ENCODE measurements at regions not wholly inside any gene's neighbourhood (a gene's known extent, or its start where the extent isn't known, plus 50 kb on each side); places are given as distances from the start of the nearest gene placed in this dataset.

DNA sequence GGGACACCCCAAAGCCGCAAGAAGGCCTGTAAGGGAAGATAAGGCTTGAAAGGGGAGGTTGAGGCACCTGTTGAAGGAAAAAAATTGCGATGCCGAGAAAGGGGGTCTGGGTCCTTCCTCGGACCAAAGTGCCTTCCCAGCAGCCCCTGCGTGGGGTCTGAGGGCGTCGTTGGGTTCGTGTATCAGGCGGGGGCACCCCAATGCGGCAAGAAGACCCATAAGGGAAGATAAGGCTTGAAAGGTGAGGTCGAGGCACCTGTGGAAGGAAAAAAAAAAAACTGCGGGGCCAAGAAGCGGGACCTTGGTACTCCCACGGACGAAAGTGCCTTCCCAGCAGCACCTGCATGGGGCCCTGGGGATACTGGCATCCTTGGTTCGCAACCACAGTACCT lies 277.5 kb downstream of the ALG10 start:
- no peak for TF ChIP-seq EP300 (IDR thresholded peaks at IDR 0.05)
- TF ChIP-seq, protein P1, sequence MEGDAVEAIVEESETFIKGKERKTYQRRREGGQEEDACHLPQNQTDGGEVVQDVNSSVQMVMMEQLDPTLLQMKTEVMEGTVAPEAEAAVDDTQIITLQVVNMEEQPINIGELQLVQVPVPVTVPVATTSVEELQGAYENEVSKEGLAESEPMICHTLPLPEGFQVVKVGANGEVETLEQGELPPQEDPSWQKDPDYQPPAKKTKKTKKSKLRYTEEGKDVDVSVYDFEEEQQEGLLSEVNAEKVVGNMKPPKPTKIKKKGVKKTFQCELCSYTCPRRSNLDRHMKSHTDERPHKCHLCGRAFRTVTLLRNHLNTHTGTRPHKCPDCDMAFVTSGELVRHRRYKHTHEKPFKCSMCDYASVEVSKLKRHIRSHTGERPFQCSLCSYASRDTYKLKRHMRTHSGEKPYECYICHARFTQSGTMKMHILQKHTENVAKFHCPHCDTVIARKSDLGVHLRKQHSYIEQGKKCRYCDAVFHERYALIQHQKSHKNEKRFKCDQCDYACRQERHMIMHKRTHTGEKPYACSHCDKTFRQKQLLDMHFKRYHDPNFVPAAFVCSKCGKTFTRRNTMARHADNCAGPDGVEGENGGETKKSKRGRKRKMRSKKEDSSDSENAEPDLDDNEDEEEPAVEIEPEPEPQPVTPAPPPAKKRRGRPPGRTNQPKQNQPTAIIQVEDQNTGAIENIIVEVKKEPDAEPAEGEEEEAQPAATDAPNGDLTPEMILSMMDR (IDR thresholded peaks at IDR 0.05), result no peak
- TF ChIP-seq POLR2AphosphoS5 (IDR thresholded peaks at IDR 0.05), result no peak
